OCI-M2 (cell line): ENCODE measurements at regions not wholly inside any gene's neighbourhood (a gene's known extent, or its start where the extent isn't known, plus 50 kb on each side); places are given as distances from the start of the nearest gene placed in this dataset.
A peak's percentile ranks its signal among the peaks of the same experiment; 100 is the strongest.

Experiments
- DNase-seq: peaks from one replicate; lab custom pipeline; 2025; ENCODE audit not compliant: unreplicated experiment; lab: John Stamatoyannopoulos, UW

DNA sequence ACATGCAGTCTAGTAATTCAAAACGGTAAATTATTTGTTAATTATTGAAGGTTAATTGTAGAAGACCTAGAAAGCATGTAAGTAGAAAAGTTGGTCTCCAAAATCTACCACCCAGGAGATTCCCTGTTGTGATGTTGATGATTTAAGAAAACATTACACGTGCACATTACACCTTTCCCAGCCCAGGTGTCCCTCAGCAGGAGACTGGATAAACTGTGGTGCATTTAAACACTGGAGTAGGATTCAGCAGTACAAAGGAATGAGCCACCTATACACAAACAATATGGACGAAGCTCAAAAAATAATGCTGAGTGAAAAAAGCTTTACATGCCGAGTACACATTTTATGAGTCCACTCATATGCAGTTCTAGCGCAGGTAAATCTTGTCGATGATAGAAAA lies 109.0 kb upstream of the STARD3NL start:
- no peak for DNase-seq

DNA sequence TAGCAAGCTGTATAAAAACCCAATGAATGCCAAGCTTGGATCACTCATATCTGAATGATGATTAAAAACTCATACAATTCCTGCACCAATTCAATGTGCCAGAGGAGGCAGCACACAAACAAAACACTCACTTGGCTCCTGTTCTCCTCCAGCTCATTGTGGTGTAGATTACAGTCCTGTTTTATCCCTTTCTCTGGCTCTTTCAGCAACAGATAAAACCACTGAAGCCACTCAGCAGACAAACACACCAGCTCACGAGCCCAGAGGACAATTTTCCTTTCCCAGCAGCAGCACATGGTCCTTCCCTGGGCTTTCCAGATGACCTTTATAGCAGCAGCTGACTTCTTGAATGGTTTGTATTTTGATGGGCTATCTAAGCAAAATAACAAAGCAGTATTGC lies 107.3 kb upstream of the STARD3NL start:
- DNase-seq, result no peak

DNA sequence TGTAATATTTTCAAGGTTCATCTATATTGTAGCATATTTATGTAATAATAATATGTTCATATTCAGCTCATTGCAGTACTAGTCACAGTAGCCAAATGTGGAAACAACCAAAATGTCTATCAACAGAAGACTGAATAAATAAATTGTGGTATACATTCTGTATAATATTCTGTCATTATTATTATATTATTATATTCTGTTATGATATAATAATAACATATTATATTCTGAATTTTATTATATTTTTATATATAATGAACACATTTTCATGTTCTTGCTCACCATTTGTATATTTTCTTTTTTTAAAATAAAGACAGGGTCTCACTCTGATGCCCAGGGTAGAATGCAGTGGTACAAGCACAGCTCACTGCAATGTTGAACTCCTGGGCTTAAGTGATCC lies 91.2 kb upstream of the STARD3NL start:
- no peak for DNase-seq

DNA sequence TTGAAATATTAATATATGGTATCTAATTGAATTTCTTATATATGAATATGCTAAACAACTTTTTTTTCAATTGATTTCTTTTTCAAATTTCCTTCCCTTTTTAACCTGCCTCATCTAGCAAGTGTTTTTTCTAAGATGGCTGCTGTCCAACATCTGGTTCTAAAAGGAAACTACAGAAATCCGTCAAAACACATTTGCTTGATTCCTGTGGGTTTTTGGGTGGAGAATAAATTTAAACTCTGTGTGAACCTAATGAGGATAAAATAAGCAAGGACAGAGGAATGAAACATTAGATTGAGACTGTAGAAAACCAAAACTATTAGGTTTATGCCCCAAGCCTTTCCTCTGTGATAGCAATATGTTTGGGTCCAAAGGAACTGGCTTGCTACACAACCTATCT lies 75.5 kb upstream of the STARD3NL start:
- no peak for DNase-seq

DNA sequence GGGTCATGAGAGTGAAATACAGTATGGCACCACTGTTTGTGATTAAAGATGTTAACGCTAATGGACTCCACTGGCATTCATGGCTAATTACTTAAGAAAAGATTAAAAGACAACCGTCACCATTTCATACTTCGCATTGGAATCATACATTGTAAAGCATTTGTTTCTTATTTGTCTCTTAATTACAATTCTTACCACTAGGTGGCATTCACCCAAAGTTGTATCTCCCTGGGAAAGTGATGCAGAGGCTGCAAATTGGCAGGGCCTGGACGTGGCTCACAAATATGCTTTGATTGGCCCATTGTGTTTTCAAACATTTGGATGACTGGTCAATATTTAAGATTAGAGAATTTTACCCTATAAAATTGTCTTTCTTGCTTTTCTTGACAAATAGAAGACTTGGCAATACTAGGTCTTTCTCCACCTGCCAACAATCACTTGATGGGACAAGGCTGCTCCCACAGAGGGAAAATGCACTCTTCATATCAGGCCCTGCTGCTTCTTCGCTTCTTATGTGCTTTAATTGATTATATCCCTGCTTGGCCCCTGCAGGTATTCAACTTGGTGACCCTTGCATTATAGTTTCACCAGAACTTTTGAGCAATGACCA lies 72.1 kb upstream of the STARD3NL start:
- DNase-seq, result no peak

DNA sequence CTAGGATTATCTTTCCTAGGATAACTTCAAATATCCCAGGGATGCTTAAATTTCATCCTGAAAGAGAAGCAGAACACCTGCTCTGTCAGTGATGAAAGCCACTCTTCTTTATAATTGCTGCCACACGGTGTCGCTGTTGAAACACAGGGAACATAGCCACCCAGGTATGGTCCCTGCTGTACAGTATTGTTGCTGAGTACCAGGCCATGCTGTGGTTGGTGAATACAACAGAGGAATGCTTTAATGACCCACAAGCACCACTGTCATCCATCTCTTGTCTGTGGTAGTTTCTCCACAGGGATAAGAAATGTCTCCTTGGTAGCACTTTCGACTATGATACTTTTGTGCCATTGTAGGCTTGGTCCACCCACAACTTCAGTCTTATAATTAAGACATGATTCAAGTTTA lies 70.6 kb upstream of the STARD3NL start:
- peak; percentile 20 for DNase-seq

DNA sequence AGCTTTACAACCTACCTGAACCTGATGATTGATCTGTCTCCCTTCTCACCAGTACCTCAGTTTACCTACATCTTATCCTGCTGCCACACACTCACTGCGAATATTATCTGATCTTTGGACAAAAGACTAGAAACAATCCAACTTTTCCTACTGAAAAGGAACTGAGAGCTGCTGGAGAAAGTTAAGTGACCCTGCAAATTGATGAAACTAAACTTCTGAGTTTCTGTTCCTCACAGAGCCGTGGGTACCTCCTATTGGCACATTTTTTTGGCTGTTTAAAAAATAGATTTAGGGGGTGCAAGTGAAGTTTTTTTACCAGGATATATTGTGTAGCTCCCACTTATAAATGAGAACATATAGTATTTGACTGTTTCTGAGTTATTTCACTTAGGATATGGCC lies 66.0 kb upstream of the STARD3NL start:
- no peak for DNase-seq

DNA sequence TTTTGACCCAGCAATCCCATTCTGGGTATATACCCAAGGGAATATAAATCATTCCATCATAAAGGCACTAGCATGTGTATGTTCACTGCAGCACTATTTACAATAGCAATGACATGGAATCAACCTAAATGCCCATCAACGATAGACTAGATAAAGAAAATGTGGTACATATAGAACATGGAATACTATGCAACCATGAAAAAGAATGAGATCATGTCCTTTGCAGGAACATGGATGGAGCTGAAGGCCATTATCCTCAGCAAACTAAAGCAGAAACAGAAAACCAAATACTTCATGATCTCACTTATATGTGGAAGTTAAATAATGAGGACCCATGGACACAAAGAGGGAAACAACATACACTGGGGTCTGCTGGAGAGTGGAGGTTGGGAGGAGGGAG lies 58.0 kb upstream of the STARD3NL start:
- DNase-seq, result no peak

DNA sequence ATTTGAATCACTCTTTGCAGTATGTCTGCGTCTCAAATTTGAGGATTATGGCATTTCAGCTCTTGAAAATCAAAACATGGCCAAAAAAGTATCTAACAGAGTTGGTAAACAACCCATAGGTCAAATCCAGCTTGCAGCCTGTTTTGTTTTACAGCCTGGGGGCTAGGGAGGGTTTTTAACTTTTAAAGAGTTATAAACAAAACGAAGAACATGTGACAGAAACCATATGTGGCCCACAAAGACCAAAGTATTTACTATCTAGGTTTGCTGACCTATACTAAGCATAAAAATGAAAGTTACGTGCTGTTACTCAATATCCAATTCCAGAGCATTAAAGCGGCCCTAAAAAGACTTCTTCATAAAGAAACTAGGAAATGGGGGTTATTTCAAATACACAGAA lies 55.5 kb upstream of the STARD3NL start:
- DNase-seq, result no peak

DNA sequence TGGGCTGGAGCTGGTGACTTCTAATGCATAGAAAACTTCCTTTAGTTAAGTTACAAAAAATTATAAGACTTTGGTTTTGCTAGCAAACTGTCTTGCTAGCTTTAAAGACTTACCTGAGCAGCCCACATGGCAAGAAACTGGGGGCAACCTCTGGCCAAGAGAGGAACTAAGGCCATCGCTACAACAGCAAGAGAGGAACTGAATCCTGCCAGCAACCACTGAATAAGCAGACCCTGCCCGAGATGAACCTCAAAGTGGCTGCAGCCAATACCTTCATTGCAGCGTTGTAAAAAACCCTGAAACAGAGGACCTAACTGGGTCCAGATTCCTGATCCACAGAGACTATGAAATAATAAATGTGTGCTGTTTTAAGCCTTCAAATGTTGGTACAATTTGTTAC lies 54.6 kb upstream of the STARD3NL start:
- DNase-seq, result no peak

DNA sequence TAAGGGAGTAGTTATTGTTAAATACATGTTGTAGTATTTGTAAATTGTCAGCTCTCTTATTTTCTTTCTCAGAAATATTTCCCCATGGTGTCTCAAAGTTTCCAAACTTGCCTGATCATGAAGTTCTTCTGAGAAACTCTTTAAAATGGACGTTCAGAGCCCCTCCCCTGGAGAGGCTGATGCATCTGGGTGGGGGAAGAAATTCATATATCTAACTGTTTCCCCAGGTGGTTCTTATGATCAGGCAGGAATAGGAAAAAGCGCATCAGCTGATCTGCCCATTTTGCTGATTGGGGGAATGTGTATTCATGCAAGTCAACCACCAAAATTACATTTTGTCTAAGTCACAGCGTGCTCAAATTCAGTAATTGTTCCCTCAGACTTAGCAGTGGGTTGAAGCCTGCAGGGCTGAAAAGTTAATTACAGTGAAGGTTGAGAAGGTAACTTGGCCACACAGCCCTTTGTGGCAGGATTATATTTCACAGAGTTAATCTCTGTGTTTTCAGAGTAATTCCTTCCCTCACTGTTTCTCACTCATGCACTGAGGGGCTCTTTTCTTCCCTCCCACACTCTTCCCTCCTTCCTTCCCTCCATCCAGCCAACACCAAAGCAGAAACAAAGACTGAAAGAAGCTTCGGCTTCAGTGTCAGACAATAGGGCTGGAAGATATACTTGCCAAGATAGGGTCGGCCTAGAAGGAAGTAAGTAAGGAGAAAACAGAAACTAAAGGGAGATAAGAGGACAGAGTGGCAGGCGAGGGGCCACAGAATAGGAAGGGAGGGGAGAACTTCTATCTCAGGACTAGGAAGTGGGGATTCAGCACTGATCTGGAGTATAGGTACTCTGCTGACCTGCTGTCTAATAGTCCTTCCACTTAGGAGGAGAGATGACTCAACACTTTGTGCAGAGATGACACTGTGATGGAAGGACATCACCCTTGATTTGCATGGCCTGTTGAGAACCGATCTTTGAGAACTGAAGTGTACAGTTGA lies 50.5 kb upstream of the STARD3NL start:
- DNase-seq, result peak; percentile 40
